ENCODE measurements at regions not wholly inside any gene's neighbourhood (a gene's known extent, or its start where the extent isn't known, plus 50 kb on each side); places are given as distances from the start of the nearest gene placed in this dataset.

DNA sequence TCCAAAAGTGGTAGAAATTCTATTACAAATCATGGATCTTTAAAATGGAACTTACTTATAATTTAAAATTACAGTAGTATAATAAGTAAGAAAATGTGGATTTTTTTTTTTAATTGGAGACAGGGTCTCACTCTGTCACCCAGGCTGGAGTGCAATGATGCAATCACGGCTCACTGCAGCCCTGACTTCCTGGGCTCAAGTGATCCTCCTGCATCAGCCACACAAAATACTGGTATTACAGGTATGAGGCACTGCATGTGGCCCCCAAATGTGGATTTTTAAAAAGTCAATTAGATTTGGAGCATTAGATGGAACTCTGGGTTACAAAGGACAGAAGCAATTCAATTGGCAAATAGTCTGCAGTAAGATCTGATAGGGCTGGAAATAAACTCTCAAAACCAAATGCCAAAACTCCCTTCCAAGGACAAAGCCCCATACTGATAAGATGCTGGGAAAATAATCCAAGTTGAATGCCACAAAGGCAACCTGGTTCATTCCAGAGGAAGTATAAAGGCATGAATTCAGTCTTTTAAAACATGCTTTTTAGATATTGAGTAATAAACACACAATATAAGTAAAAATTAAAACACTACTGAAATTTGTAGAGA lies 294.2 kb downstream of the ZNF248 start:
- TF ChIP-seq CTCF (IDR thresholded peaks at IDR 0.05) = no peak
- no peak for TF ChIP-seq EZH2 (IDR thresholded peaks at IDR 0.05; ENCODE audit: borderline replicate concordance, insufficient read depth, low read depth, low read length, poor library complexity, severe bottlenecking)
